NCI-H526 treated with DMSO at 0.1 percent for 48 hours (cell line): ENCODE measurements at regions not wholly inside any gene's neighbourhood (a gene's known extent, or its start where the extent isn't known, plus 50 kb on each side); places are given as distances from the start of the nearest gene placed in this dataset.

Experiments used
- DNase-seq: peaks from one replicate; lab custom pipeline; 2025; lab: John Stamatoyannopoulos, UW

- DNase-seq: no peak
Measured at GRCh38 chr22:49286181-49286760, 541.4 kb downstream of the BRD1 start.

- DNase-seq: no peak
Measured at GRCh38 chr22:49284931-49285330, 542.7 kb downstream of the BRD1 start.

DNA sequence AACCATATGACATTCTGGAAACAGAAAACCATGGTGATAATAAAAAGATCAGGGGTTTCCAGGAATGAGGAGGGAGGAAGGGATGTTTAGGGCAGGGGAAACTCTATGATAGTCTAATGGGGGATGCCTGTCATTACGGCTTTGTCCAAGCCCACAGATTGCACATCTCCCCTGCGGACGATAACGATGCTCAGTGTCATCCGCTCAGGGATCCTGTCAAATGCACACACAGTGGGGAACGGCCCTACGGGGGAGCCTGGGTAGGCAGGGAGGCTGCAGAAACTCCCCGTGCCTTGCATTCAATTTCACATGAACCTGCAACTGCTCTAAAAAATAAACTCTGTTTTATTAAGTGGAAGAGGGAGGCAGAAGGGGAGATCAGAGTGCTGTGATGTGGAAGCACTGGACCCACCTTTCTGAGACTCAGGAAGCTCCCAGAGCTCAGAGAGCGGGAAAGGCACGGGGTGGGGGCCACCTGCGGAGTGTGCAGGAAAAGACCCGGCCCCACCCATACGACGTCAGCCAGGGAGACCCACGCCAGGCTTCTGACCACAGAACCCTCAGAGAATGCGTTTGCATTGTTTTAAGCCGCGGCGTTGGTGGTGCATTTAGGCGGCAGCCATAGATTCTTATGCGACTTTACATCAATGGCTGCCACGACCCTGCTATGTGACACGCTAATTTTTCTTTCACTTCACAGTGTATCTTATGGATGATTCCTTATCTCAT is 543.5 kb downstream of the BRD1 start:
- DNase-seq: no peak

DNA sequence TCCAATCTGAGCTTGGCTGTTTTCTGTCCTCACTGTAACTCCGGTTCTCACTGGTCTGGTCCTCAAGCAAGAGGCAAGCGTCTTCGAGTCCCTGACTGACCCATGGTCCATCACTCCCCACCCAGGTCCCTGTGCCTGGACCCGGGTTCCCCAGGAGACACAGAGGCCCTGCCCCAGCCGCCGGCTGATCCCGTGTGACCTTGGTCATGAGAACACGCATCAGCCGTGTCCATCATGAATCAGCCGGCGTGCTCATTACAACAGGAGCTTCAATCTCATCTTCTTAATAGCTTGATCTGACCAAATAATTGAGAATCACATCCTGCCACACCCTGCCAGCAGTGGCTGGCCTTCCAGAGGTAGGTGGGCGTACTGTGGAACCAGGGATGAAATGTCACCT is 545.1 kb downstream of the BRD1 start:
- DNase-seq: no peak

DNA sequence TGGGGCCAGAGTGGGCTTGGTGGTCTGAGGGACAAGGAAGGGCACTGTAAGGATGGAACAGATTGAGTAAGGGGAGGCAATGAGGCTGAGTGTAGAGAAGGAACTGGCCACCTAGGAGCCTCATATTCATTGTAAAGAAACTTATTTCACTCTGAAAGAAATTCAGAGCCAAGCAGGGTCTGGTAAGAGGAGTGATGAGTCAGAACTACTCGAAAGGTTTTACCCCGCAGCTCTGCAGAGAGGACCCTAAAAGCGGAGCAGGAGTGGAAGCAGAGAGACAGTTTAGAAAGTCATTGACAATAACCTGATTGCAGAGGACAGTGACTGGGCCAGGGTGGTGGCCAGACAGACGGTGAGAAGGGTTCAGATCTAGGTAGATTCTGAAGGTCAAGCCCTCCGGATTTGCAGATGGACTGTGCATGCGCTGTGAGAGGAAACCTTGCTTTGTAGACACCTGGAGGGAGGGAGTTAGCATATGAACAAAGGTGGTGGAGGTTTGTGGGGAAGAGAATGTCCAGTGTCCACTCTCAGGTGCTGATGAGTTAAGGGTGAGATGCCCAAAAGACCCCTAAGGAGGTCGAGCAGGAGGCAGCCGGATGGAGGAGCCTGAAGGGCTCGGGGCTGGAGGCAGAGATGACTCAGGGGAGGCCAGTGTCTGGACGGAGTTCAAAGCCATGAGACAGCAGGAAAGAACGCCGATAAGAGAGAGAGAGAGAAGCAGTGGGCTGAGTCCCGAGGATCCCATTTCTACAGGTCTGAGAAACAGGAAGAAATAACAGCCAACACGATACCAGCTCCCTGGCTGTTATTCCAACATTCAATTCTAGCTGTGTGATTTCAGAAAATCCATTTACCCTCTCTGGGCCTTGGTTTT is 546.0 kb downstream of the BRD1 start:
- DNase-seq: no peak

- DNase-seq: no peak
Measured at GRCh38 chr22:49278340-49278739, 549.3 kb downstream of the BRD1 start.

DNA sequence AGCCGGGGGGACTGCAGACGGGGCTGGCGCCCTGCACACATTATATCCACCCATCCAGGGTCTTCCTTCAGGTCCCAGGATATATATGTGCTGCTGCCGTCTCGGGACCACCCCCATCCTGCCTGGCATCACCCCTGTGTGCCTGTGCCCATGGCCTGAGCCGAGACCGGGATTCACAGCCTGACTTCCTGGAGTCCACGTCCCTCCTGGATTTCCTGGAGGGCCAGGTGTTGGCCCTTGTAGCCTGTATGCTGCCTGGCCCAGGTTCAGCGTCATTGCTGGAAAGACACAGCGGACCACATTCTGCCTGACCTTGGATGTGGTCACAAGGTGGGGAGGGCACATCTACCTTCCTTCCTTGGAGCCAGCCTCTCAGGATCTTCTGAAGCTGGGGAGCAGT is 551.1 kb downstream of the BRD1 start:
- no peak for DNase-seq

DNA sequence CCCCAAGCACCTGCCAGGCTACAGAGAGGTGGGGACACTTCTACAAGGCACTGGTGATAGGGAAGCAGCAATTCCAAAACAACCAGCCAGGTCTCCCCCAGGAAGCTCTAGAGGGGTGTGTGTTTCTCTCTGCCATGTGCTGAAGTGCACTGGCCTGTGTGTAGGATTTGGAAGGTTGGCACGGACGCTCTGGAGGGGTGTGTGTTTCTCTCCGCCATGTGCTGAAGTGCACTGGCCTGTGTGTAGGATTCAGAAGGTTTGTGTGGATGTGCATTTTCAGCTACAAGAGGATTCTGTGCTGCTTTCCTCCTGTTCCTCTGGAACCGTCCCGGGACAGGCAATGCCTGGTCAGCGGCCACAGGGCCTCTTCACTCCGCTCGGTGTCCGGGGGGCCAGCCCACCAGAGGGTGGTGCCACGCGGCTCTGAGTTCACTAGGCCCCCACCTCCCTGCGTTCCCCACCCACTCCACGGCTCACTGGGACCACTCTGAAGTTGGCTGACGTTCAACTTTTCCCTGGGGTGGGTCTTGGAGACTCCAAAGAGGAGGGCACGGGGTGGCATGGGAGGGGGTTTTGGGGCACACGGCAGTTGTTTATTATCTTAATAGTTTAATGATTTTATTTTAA is 552.8 kb downstream of the BRD1 start:
- DNase-seq: no peak

GRCh38 chr22:49272546-49273125 is 555.0 kb downstream of the BRD1 start:
- no peak for DNase-seq

DNA sequence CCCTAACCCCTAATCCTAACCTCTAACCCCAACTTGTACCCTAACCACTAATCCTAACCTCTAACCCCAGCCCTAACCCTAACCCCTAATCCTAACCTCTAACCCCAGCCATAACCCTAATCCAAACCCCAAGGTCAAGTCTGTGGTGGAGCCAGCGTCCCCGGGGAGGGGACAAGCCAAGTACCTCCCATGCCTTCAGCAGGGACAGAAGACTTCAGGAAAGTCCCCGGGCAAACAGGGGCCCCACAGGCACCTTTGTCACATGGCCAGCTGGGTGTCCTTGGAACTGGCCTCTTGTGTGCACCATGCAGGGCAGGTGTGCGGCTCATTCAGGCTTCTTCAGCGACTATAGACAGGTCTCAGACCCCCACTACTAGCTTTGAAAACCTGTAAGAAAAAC is 555.8 kb downstream of the BRD1 start:
- DNase-seq: no peak

- no peak for DNase-seq
Measured at GRCh38 chr22:49271369-49271727, 556.3 kb downstream of the BRD1 start.

- no peak for DNase-seq
Measured at GRCh38 chr22:49270595-49271368, 556.9 kb downstream of the BRD1 start.

- no peak for DNase-seq
Measured at GRCh38 chr22:49269928-49270327, 557.7 kb downstream of the BRD1 start.

GRCh38 chr22:49269371-49269770 is 558.3 kb downstream of the BRD1 start:
- DNase-seq: no peak

DNA sequence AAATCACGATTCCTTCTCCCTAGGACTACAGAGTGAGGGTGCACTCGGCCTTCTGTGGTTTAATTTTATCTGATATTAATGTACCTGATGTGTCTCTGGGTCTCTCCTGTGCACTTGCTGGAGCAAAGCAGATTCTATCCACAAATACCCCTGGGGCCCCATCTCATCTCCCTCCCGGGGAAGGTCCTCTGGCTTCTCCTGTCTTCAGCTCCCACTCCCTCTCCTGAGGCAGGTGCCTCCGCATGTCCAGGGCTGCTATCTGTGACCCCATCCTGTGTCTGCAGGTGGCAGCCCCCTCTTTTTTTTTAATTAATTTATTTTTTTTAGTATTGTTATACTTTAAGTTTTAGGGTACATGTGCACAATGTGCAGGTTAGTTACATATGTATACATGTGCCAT is 558.7 kb downstream of the BRD1 start:
- no peak for DNase-seq

GRCh38 chr22:49267996-49268395 is 559.7 kb downstream of the BRD1 start:
- DNase-seq: no peak

GRCh38 chr22:49266561-49267519 is 560.8 kb downstream of the BRD1 start:
- no peak for DNase-seq

GRCh38 chr22:49264696-49265095 is 563.0 kb downstream of the BRD1 start:
- DNase-seq: no peak

- no peak for DNase-seq
Measured at GRCh38 chr22:49263101-49263500, 564.6 kb downstream of the BRD1 start.

DNA sequence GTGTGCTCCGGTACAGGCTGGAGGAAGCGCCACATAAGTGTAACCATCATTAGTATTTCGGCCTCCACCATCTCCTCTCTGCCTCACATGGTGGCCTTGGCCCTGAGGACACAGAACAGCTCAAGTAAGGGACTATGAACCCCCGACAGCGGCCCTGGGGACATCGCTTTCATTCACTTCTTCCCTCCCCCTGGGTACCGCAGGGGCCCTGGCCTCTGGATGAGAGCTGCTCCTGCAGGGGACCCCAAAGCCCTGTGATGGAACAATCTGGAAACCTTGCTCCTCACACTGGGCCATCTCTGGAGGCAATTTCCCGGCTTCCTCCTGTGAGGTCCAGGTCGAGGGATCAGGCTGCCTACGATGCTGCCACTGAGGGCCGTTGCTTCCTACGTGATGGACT is 565.5 kb downstream of the BRD1 start:
- no peak for DNase-seq
